Type B pancreatic cell (in vitro differentiated cells): ENCODE measurements at regions not wholly inside any gene's neighbourhood (a gene's known extent, or its start where the extent isn't known, plus 50 kb on each side); places are given as distances from the start of the nearest gene placed in this dataset.

ENCODE experiments used
- DNase-seq: peaks from one replicate; pipeline ENCODE4 v3.0.0; 2021; ENCODE audit warnings: mixed read lengths; ENCODE audit not compliant: unreplicated experiment; ENCODE audit errors: extremely low spot score
- H3K27ac Mint-ChIP-seq: 2 replicates; pipeline ENCODE4 v1.8.0; 2021; ENCODE audit warnings: mild to moderate bottlenecking, mixed read lengths
- H3K27me3 Mint-ChIP-seq: 2 replicates; pipeline ENCODE4 v1.8.0; 2021; ENCODE audit warnings: mixed read lengths
- H3K36me3 Mint-ChIP-seq: 2 replicates; pipeline ENCODE4 v1.8.0; 2021; ENCODE audit warnings: mixed read lengths
- H3K4me1 Mint-ChIP-seq: one replicate; pipeline ENCODE4 v1.8.0; 2021; ENCODE audit warnings: mixed read lengths; ENCODE audit not compliant: unreplicated experiment
- H3K4me3 Mint-ChIP-seq: 2 replicates; pipeline ENCODE4 v1.8.0; 2021; ENCODE audit warnings: mild to moderate bottlenecking, mixed read lengths
- H3K9me3 Mint-ChIP-seq: 2 replicates; pipeline ENCODE4 v1.8.0; 2021; ENCODE audit warnings: mixed read lengths
- CTCF ChIP-seq: fragments of 200-600 bp; sonication (generic); conservative IDR thresholded peaks from 2 replicates; pipeline ENCODE4 v1.5.0; 2021; ENCODE audit warnings: antibody characterized with exemption, mild to moderate bottlenecking

- H3K4me1 Mint-ChIP-seq, result no peaks in the 10 kb centered on the region
- TF ChIP-seq CTCF, result no peak
- no peaks in the 10 kb centered on the region for H3K36me3 Mint-ChIP-seq
- no peaks in the 10 kb centered on the region for H3K27me3 Mint-ChIP-seq
- peak overlapping the region; percentile 13 for H3K27ac Mint-ChIP-seq
- H3K9me3 Mint-ChIP-seq, result no peaks in the 10 kb centered on the region
- DNase-seq, result no peak
- no peak overlapping the region for H3K4me3 Mint-ChIP-seq
Observed at GRCh38 chr15:46344915-46345314, 710.1 kb downstream of the SQOR start.

GRCh38 chr15:46354443-46354842 lies 719.6 kb downstream of the SQOR start:
- Mint-ChIP-seq H3K27ac (no peak overlapping the region), H3K4me3 (no peak overlapping the region), H3K36me3 (no peaks in the 10 kb centered on the region), H3K4me1 (no peaks in the 10 kb centered on the region), H3K9me3 (no peaks in the 10 kb centered on the region), H3K27me3 (no peaks in the 10 kb centered on the region)
- DNase-seq, result no peak
- TF ChIP-seq CTCF, result no peak

- Mint-ChIP-seq H3K4me1 (no peaks in the 10 kb centered on the region), H3K27ac (no peak overlapping the region), H3K4me3 (no peak overlapping the region), H3K9me3 (no peaks in the 10 kb centered on the region), H3K36me3 (no peaks in the 10 kb centered on the region), H3K27me3 (no peaks in the 10 kb centered on the region)
- no peak for TF ChIP-seq CTCF
- DNase-seq, result no peak
Observed at GRCh38 chr15:46365572-46365971, 730.7 kb downstream of the SQOR start.

GRCh38 chr15:46366360-46367007 lies 731.7 kb downstream of the SQOR start:
- Mint-ChIP-seq H3K9me3 (no peaks in the 10 kb centered on the region), H3K36me3 (no peaks in the 10 kb centered on the region), H3K4me3 (no peak overlapping the region), H3K4me1 (no peaks in the 10 kb centered on the region), H3K27ac (no peak overlapping the region), H3K27me3 (no peaks in the 10 kb centered on the region)
- no peak for DNase-seq
- no peak for TF ChIP-seq CTCF

GRCh38 chr15:46383978-46384377 lies 749.1 kb downstream of the SQOR start:
- Mint-ChIP-seq H3K27me3 (no peaks in the 10 kb centered on the region), H3K9me3 (no peaks in the 10 kb centered on the region), H3K27ac (no peak overlapping the region), H3K4me3 (no peak overlapping the region), H3K4me1 (no peaks in the 10 kb centered on the region), H3K36me3 (no peaks in the 10 kb centered on the region)
- TF ChIP-seq CTCF, result no peak
- DNase-seq, result no peak

- no peak overlapping the region for H3K27ac Mint-ChIP-seq
- no peak for TF ChIP-seq CTCF
- H3K9me3 Mint-ChIP-seq, result no peaks in the 10 kb centered on the region
- H3K4me1 Mint-ChIP-seq, result no peaks in the 10 kb centered on the region
- no peak for DNase-seq
- H3K36me3 Mint-ChIP-seq, result no peaks in the 10 kb centered on the region
- H3K27me3 Mint-ChIP-seq, result no peaks in the 10 kb centered on the region
- H3K4me3 Mint-ChIP-seq, result no peak overlapping the region
Observed at GRCh38 chr15:46386356-46386755, 751.5 kb downstream of the SQOR start.
